B cell (primary cell): ENCODE measurements at regions not wholly inside any gene's neighbourhood (a gene's known extent, or its start where the extent isn't known, plus 50 kb on each side); places are given as distances from the start of the nearest gene placed in this dataset.

Experiments used
- ATAC-seq: fragments of 200-7000 bp; cut with Tn5 transposase; one replicate; pipeline ENCODE4 v1.10.0; 2021; ENCODE audit warnings: low read depth, mild to moderate bottlenecking, moderate number of reproducible peaks, moderate library complexity
- CTCF ChIA-PET: fragments of 350-600 bp; sonication (Branson Sonifier 250); formaldehyde crosslinking; loops from one replicate; lab custom pipeline; 2021; ENCODE audit warnings: antibody characterized with exemption, inconsistent platforms; lab: Charles Lee
- POLR2A ChIA-PET: fragments of 350-600 bp; sonication (Branson Sonifier 250); formaldehyde crosslinking; loops from one replicate; lab custom pipeline; 2021; ENCODE audit warnings: antibody characterized with exemption; lab: Charles Lee
- DNase-seq: peaks from one replicate; pipeline ENCODE4 v3.0.0; 2013
- H2AFZ ChIP-seq: 2 replicates; pipeline ENCODE4 v1.6.1; 2012; ENCODE audit warnings: mild to moderate bottlenecking, low read depth, low read length; ENCODE audit not compliant: insufficient read depth, poor library complexity, severe bottlenecking
- H3K27ac ChIP-seq, 2 donors: 1 replicate in 1 of 2; 2 replicates in 1 of 2; pipeline ENCODE4 v1.5.1; 2012 to 2013; ENCODE audit warnings: low read length in 2 of 2, mild to moderate bottlenecking in 2 of 2, moderate library complexity in 1 of 2
- H3K27me3 ChIP-seq, 4 experiments: fragments of 200-600 bp in 1 of 4; sonication (generic) in 1 of 4; replicated peaks in 1 of 4; 1 replicate in 2 of 4; 2 replicates in 2 of 4; pipeline versions ENCODE4 v1.6.1 to v1.7.0; 2013 to 2016; ENCODE audit warnings: low read length in 3 of 4, mild to moderate bottlenecking in 2 of 4, mixed read lengths in 1 of 4, moderate library complexity in 1 of 4; ENCODE audit not compliant: insufficient read depth in 4 of 4, control insufficient read depth in 3 of 4; ENCODE audit errors: control extremely low read depth in 1 of 4
- H3K36me3 ChIP-seq, 2 experiments: replicated peaks in 1 of 2; 1 replicate in 1 of 2; 2 replicates in 1 of 2; pipeline versions ENCODE4 v1.6.1 to v1.7.1; 2013; ENCODE audit warnings: low read length in 1 of 2; ENCODE audit not compliant: insufficient read depth in 2 of 2, control insufficient read depth in 1 of 2; ENCODE audit errors: control extremely low read depth in 1 of 2, extremely low read depth in 1 of 2
- H3K4me1 ChIP-seq, 2 donors: fragments of 200-600 bp in 1 of 2; sonication (generic) in 1 of 2; 1 replicate in 1 of 2; 2 replicates in 1 of 2; pipeline versions ENCODE4 v1.5.1 to v1.6.1; 2013 to 2017; ENCODE audit warnings: low read length in 2 of 2; ENCODE audit not compliant: control insufficient read depth in 2 of 2, insufficient read depth in 2 of 2
- H3K4me2 ChIP-seq: replicated peaks from 2 replicates; pipeline ENCODE3; 2012; ENCODE audit warnings: mild to moderate bottlenecking, low read depth, low read length; ENCODE audit not compliant: poor library complexity, severe bottlenecking
- H3K4me3 ChIP-seq, 5 experiments: fragments of 200-600 bp in 1 of 5; sonication (generic) in 1 of 5; 1 replicate in 3 of 5; 2 replicates in 2 of 5; pipeline versions ENCODE4 v1.5.1 to v1.7.0; 2011 to 2016; ENCODE audit warnings: low read length in 4 of 5, mild to moderate bottlenecking in 4 of 5, low read depth in 2 of 5, control low read depth in 1 of 5, moderate library complexity in 1 of 5; ENCODE audit not compliant: insufficient read depth in 1 of 5; ENCODE audit errors: control extremely low read depth in 1 of 5, extremely low read depth in 1 of 5
- H3K79me2 ChIP-seq: fragments of 200-600 bp; sonication (generic); one replicate; pipeline ENCODE4 v1.6.0; 2016; ENCODE audit warnings: low read length; ENCODE audit not compliant: control insufficient read depth, insufficient read depth
- H3K9ac ChIP-seq: fragments of 200-600 bp; sonication (generic); 2 replicates; pipeline ENCODE4 v1.6.1; 2017; ENCODE audit warnings: mild to moderate bottlenecking, low read length, moderate library complexity
- H3K9me3 ChIP-seq, 3 donors: one replicate each; pipeline versions ENCODE4 v1.6.1 to v1.7.1; 2013; ENCODE audit warnings: low read length in 2 of 3; ENCODE audit not compliant: control insufficient read depth in 2 of 3, insufficient read depth in 1 of 3; ENCODE audit errors: control extremely low read depth in 1 of 3
- H4K20me1 ChIP-seq: 2 replicates; pipeline ENCODE4 v1.6.0; 2012; ENCODE audit warnings: mild to moderate bottlenecking, low read length; ENCODE audit not compliant: insufficient read depth, control insufficient read depth, poor library complexity, severe bottlenecking
- H3K27ac Mint-ChIP-seq: one replicate; pipeline ENCODE4 v1.8.0; 2021; ENCODE audit warnings: mixed read lengths
- H3K27me3 Mint-ChIP-seq: one replicate; pipeline ENCODE4 v1.8.0; 2021; ENCODE audit warnings: mixed read lengths
- H3K4me1 Mint-ChIP-seq: one replicate; pipeline ENCODE4 v1.8.0; 2021; ENCODE audit warnings: mixed read lengths
- H3K4me3 Mint-ChIP-seq: one replicate; pipeline ENCODE4 v1.8.0; 2021; ENCODE audit warnings: mixed read lengths
- H3K9me3 Mint-ChIP-seq: one replicate; pipeline ENCODE4 v1.8.0; 2022; ENCODE audit warnings: mixed read lengths; ENCODE audit not compliant: insufficient read depth
- CTCF ChIP-seq: fragments of 200-600 bp; IDR thresholded peaks from one replicate; pipeline ENCODE4 v1.8.0; 2022; ENCODE audit warnings: antibody characterized with exemption, mild to moderate bottlenecking
- EZH2 ChIP-seq: IDR thresholded peaks from 2 replicates; pipeline ENCODE4 v1.6.1; 2012; ENCODE audit warnings: borderline replicate concordance, low read depth, mild to moderate bottlenecking, moderate library complexity, low read length; ENCODE audit not compliant: insufficient read depth, poor library complexity, severe bottlenecking
- WGBS: methylation state at CpG from one replicate; pipeline ENCODE4 v1.1.5; 2013; ENCODE audit warnings: missing lambda C conversion rate; ENCODE audit not compliant: insufficient coverage; 5-methylcytosine and 5-hydroxymethylcytosine counted together
- intact Hi-C: fragments of 100-400 bp; cut with micrococcal nuclease; formaldehyde crosslinking; loops from one replicate; pipeline ENCODE4 v1.10.0; 2022

- Histone ChIP-seq H3K27me3 (no peaks in the 10 kb centered on the region), H3K9me3 (peaks cover 0 to 2% (median 0%) of the 10 kb centered on the region in 3 donors), H3K79me2 (no peaks in the 10 kb centered on the region), H3K4me3 (no peak overlapping the region), H3K4me1 (no peaks in the 10 kb centered on the region), H3K9ac (no peak overlapping the region), H4K20me1 (no peaks in the 10 kb centered on the region), H2AFZ (no peak overlapping the region), H3K4me2 (no peak overlapping the region), H3K36me3 (no peaks in the 10 kb centered on the region), H3K27ac (no peak overlapping the region)
- ChIA-PET POLR2A (no interaction called here), CTCF (no interaction called here)
- Mint-ChIP-seq H3K4me1 (no peaks in the 10 kb centered on the region), H3K27me3 (no peaks in the 10 kb centered on the region), H3K27ac (no peak overlapping the region), H3K9me3 (no peaks in the 10 kb centered on the region), H3K4me3 (no peak overlapping the region)
- no peak for DNase-seq
- intact Hi-C loops, result no loop called here
- WGBS, result no CpG with 5 or more reads among the region's 1 CpG
- TF ChIP-seq EZH2 (no peak), CTCF (no peak)
- no peak for ATAC-seq
Measured at GRCh38 chr3:117595615-117596014, 886.0 kb downstream of the TUSC7 start.

GRCh38 chr3:117596503-117596902, 886.9 kb downstream of the TUSC7 start:
- H3K27ac Mint-ChIP-seq, result no peak overlapping the region
- ATAC-seq (no peak), DNase-seq (no peak)
- no peak overlapping the region for H3K4me3 Mint-ChIP-seq
- H3K9ac ChIP-seq, result no peak overlapping the region
- no CpG with 5 or more reads among the region's 1 CpG for WGBS
- no peaks in the 10 kb centered on the region for H4K20me1 ChIP-seq
- CTCF ChIA-PET, result no interaction called here
- no peaks in the 10 kb centered on the region for H3K36me3 ChIP-seq
- H3K4me3 ChIP-seq, result no peak overlapping the region
- H3K4me1 Mint-ChIP-seq, result no peaks in the 10 kb centered on the region
- H3K9me3 Mint-ChIP-seq, result no peaks in the 10 kb centered on the region
- POLR2A ChIA-PET, result no interaction called here
- no peaks in the 10 kb centered on the region for H3K79me2 ChIP-seq
- H3K27me3 Mint-ChIP-seq, result no peaks in the 10 kb centered on the region
- H3K9me3 ChIP-seq, result peaks cover 0 to 2% (median 0%) of the 10 kb centered on the region in 3 donors
- no peak overlapping the region for H3K27ac ChIP-seq
- intact Hi-C loops, result no loop called here
- H3K4me2 ChIP-seq, result no peak overlapping the region
- no peaks in the 10 kb centered on the region for H3K27me3 ChIP-seq
- H3K4me1 ChIP-seq, result no peaks in the 10 kb centered on the region
- H2AFZ ChIP-seq, result no peak overlapping the region
- TF ChIP-seq EZH2, result no peak
- TF ChIP-seq CTCF, result no peak
